SK-N-SH treated with all-trans-retinoic acid at 6 μM for 48 hours (cell line): ENCODE measurements at regions not wholly inside any gene's neighbourhood (a gene's known extent, or its start where the extent isn't known, plus 50 kb on each side); places are given as distances from the start of the nearest gene placed in this dataset.

Experiments
- ARNTL ChIP-seq: fragments of 450-650 bp; formaldehyde crosslinking; IDR thresholded peaks from 2 replicates; pipeline ENCODE4 v1.5.0; 2020; ENCODE audit warnings: low read depth, mild to moderate bottlenecking, moderate library complexity, borderline replicate concordance
- CREB5 ChIP-seq: fragments of 250-450 bp; sonication (Bioruptor Pico); IDR thresholded peaks from 2 replicates; pipeline ENCODE4 v1.5.1; 2020; ENCODE audit warnings: low read depth, mild to moderate bottlenecking, moderate library complexity
- CSDC2 ChIP-seq: fragments of 250-450 bp; sonication (Bioruptor Pico); IDR thresholded peaks from 2 replicates; pipeline ENCODE4 v1.5.0; 2020; ENCODE audit warnings: mild to moderate bottlenecking, moderate library complexity
- CSRNP3 ChIP-seq: fragments of 250-450 bp; sonication (Bioruptor Pico); IDR thresholded peaks from 2 replicates; pipeline ENCODE4 v1.5.1; 2021; ENCODE audit warnings: mild to moderate bottlenecking, moderate library complexity
- ESRRG ChIP-seq: fragments of 250-450 bp; sonication (Bioruptor Pico); IDR thresholded peaks from 2 replicates; pipeline ENCODE4 v1.6.1; 2021; ENCODE audit warnings: mild to moderate bottlenecking
- ISL1 ChIP-seq: fragments of 250-450 bp; sonication (Bioruptor Pico); IDR thresholded peaks from 2 replicates; pipeline ENCODE4 v2.1.2; 2022; ENCODE audit warnings: mild to moderate bottlenecking, moderate library complexity
- PATZ1 ChIP-seq: fragments of 250-450 bp; sonication (Bioruptor Pico); IDR thresholded peaks from 2 replicates; pipeline ENCODE4 v1.8.0; 2020; ENCODE audit warnings: mild to moderate bottlenecking, moderate library complexity, borderline replicate concordance
- TCF4 ChIP-seq: fragments of 250-450 bp; sonication (Bioruptor Pico); IDR thresholded peaks from 2 replicates; pipeline ENCODE4 v1.8.0; 2021; ENCODE audit warnings: mild to moderate bottlenecking, moderate library complexity, borderline replicate concordance
- TOX ChIP-seq: fragments of 250-450 bp; sonication (Bioruptor Pico); IDR thresholded peaks from 2 replicates; pipeline ENCODE4 v1.8.0; 2021; ENCODE audit warnings: mild to moderate bottlenecking, moderate library complexity, borderline replicate concordance
- ZFP3 ChIP-seq: fragments of 250-450 bp; sonication (Bioruptor Pico); IDR thresholded peaks from 2 replicates; pipeline ENCODE4 v1.5.0; 2020; ENCODE audit warnings: mild to moderate bottlenecking, moderate library complexity
- ZFP30 ChIP-seq: fragments of 450-650 bp; formaldehyde crosslinking; IDR thresholded peaks from 2 replicates; pipeline ENCODE4 v1.5.0; 2022; ENCODE audit warnings: mild to moderate bottlenecking, moderate library complexity
- ZNF565 ChIP-seq: fragments of 450-650 bp; formaldehyde crosslinking; conservative IDR thresholded peaks from 2 replicates; pipeline ENCODE4 v1.5.0; 2020; ENCODE audit warnings: low read depth, mild to moderate bottlenecking, moderate library complexity
- ZNF8 ChIP-seq: fragments of 450-650 bp; formaldehyde crosslinking; IDR thresholded peaks from 2 replicates; pipeline ENCODE4 v1.5.0; 2020; ENCODE audit warnings: mild to moderate bottlenecking, moderate library complexity

GRCh38 chr11:112503410-112503809, 242.8 kb upstream of the PLET1 start:
- TF ChIP-seq CSRNP3 (CRISPR knock-in tag), result no peak
- TF ChIP-seq ZFP30 (CRISPR knock-in tag), result no peak
- TF ChIP-seq PATZ1, result no peak
- no peak for TF ChIP-seq ARNTL (CRISPR knock-in tag)
- no peak for TF ChIP-seq TOX
- no peak for TF ChIP-seq ZFP3 (CRISPR knock-in tag)
- TF ChIP-seq ZNF565, result no peak
- TF ChIP-seq ESRRG (CRISPR knock-in tag), result no peak
- no peak for TF ChIP-seq CSDC2 (CRISPR knock-in tag)
- no peak for TF ChIP-seq CREB5
- no peak for TF ChIP-seq ZNF8 (CRISPR knock-in tag)
- TF ChIP-seq TCF4 (CRISPR knock-in tag), result no peak
- TF ChIP-seq ISL1 (CRISPR knock-in tag), result no peak
